Esophagus squamous epithelium (tissue), 5 donors: ENCODE measurements at regions not wholly inside any gene's neighbourhood (a gene's known extent, or its start where the extent isn't known, plus 50 kb on each side); places are given as distances from the start of the nearest gene placed in this dataset.

Experiments
- DNase-seq: peaks from one replicate; lab custom pipeline; 2025; lab: John Stamatoyannopoulos, UW
- H3K27ac ChIP-seq, 4 donors: fragments of 200-600 bp; sonication (generic); one replicate each; pipeline ENCODE4 v1.5.1; 2016 to 2019; ENCODE audit warnings: mild to moderate bottlenecking in 1 of 4
- H3K27me3 ChIP-seq, 4 donors: fragments of 200-600 bp; sonication (generic); 1 replicate in 3 of 4; 2 replicates in 1 of 4; pipeline versions ENCODE4 v1.5.1 to v1.6.0; 2017 to 2021; ENCODE audit warnings: antibody characterized with exemption in 1 of 4
- H3K36me3 ChIP-seq, 3 donors: fragments of 200-600 bp; sonication (generic); one replicate each; pipeline ENCODE4 v1.5.1; 2016 to 2019
- H3K4me1 ChIP-seq, 3 donors: fragments of 200-600 bp; sonication (generic); one replicate each; pipeline ENCODE4 v1.5.1; 2017 to 2019
- H3K4me3 ChIP-seq, 4 donors: fragments of 200-600 bp; sonication (generic); 1 replicate in 3 of 4; 2 replicates in 1 of 4; pipeline ENCODE4 v1.5.1; 2016 to 2019; ENCODE audit warnings: mild to moderate bottlenecking in 2 of 4, moderate library complexity in 1 of 4
- H3K9me3 ChIP-seq, 3 donors: fragments of 200-600 bp; sonication (generic); one replicate each; pipeline ENCODE4 v1.5.1; 2016 to 2019
- CTCF ChIP-seq, 6 experiments: fragments of 450-650 bp in 4 of 6; fragments of 200-600 bp in 2 of 6; sonication (generic) in 2 of 6; IDR thresholded peaks; one replicate each; pipeline ENCODE4 v1.5.1; 2016 to 2019; ENCODE audit warnings: antibody characterized with exemption in 6 of 6, mild to moderate bottlenecking in 4 of 6, moderate library complexity in 4 of 6
- POLR2A ChIP-seq, 4 donors: fragments of 450-650 bp; IDR thresholded peaks; one replicate each; pipeline ENCODE4 v1.6.1; 2017; ENCODE audit warnings: antibody characterized with exemption in 4 of 4, mild to moderate bottlenecking in 4 of 4, moderate library complexity in 3 of 4
- WGBS, 2 donors: methylation state at CpG; one replicate each; pipeline ENCODE4 v1.1.5; 2018; 5-methylcytosine and 5-hydroxymethylcytosine counted together
- intact Hi-C: fragments of 100-400 bp; cut with DNase I; formaldehyde crosslinking; loops from one replicate; pipeline ENCODE4 v1.15.0; 2022
- donor health status: DM: yes; HTN: yes; CAD: no.

GRCh38 chr2:9156483-9156882, 50.1 kb upstream of the ASAP2 start:
- Histone ChIP-seq H3K4me1 (peaks cover 0 to 36% (median 3%) of the 10 kb centered on the region in 3 donors), H3K4me3 (no peak overlapping the region), H3K27ac (no peak overlapping the region), H3K27me3 (peaks cover 0 to 34% (median 0%) of the 10 kb centered on the region in 4 donors), H3K36me3 (no peaks in the 10 kb centered on the region), H3K9me3 (no peaks in the 10 kb centered on the region)
- intact Hi-C loops, result no loop called here
- TF ChIP-seq POLR2A (IDR thresholded peaks at IDR 0.05) (no peak), CTCF (IDR thresholded peaks at IDR 0.05) (no peak)
- WGBS, 2 donors, result 92% methylated on average over 3 of the region's 3 CpGs
- DNase-seq, result no peak

- no peaks in the 10 kb centered on the region for H3K36me3 ChIP-seq
- DNase-seq, result no peak
- H3K27ac ChIP-seq, result no peak overlapping the region
- TF ChIP-seq POLR2A (IDR thresholded peaks at IDR 0.05) (no peak), CTCF (IDR thresholded peaks at IDR 0.05) (no peak)
- peaks cover 0 to 54% (median 0%) of the 10 kb centered on the region in 4 donors for H3K27me3 ChIP-seq
- no peak overlapping the region for H3K4me3 ChIP-seq
- 85 to 87% methylated on average over 2 of the region's 2 CpGs for WGBS, 2 donors
- intact Hi-C loops, result no loop called here
- H3K4me1 ChIP-seq, result peaks cover 0 to 29% (median 0%) of the 10 kb centered on the region in 3 donors
- H3K9me3 ChIP-seq, result no peaks in the 10 kb centered on the region
Measured at GRCh38 chr2:9154061-9154460, 52.6 kb upstream of the ASAP2 start.

- H3K27ac ChIP-seq, result peak overlapping the region in 1 of 4 donors; percentile 34
- peaks cover 0 to 58% (median 0%) of the 10 kb centered on the region in 4 donors for H3K27me3 ChIP-seq
- no peak for DNase-seq
- 81 to 90% methylated on average over 3 to 4 of the region's 4 CpGs for WGBS, 2 donors
- no peaks in the 10 kb centered on the region for H3K9me3 ChIP-seq
- no peaks in the 10 kb centered on the region for H3K36me3 ChIP-seq
- intact Hi-C loops, result no loop called here
- H3K4me1 ChIP-seq, result peaks cover 0 to 26% (median 0%) of the 10 kb centered on the region in 3 donors
- TF ChIP-seq POLR2A (IDR thresholded peaks at IDR 0.05) (no peak), CTCF (IDR thresholded peaks at IDR 0.05) (no peak)
- no peak overlapping the region for H3K4me3 ChIP-seq
Measured at GRCh38 chr2:9153643-9153980, 53.0 kb upstream of the ASAP2 start.

- no peak for TF ChIP-seq CTCF (IDR thresholded peaks at IDR 0.05)
- no peak for DNase-seq
- Histone ChIP-seq H3K36me3 (no peaks in the 10 kb centered on the region), H3K4me3 (no peak overlapping the region), H3K4me1 (peaks cover 0 to 25% (median 0%) of the 10 kb centered on the region in 3 donors), H3K27me3 (peaks cover 0 to 62% (median 0%) of the 10 kb centered on the region in 4 donors), H3K9me3 (no peaks in the 10 kb centered on the region), H3K27ac (peak overlapping the region in 2 of 4 donors; percentile 18 to 34)
- intact Hi-C loops, result no loop called here
- WGBS, 2 donors, result 27 to 36% methylated on average over 13 to 17 of the region's 17 CpGs
Measured at GRCh38 chr2:9152975-9153642, 53.5 kb upstream of the ASAP2 start.

GRCh38 chr2:9150906-9151305, 55.7 kb upstream of the ASAP2 start:
- Histone ChIP-seq H3K9me3 (no peaks in the 10 kb centered on the region), H3K27me3 (peaks cover 0 to 77% (median 0%) of the 10 kb centered on the region in 4 donors), H3K36me3 (no peaks in the 10 kb centered on the region), H3K4me1 (peaks cover 0 to 18% (median 0%) of the 10 kb centered on the region in 3 donors), H3K27ac (no peak overlapping the region), H3K4me3 (no peak overlapping the region)
- DNase-seq, result no peak
- 80 to 98% methylated on average over 1 to 9 of the region's 13 CpGs for WGBS, 2 donors
- no peak for TF ChIP-seq POLR2A (IDR thresholded peaks at IDR 0.05)
- TF ChIP-seq CTCF (IDR thresholded peaks at IDR 0.05), result no peak
- intact Hi-C loops, result no loop called here
